HG03139 (cell line): ENCODE measurements at regions not wholly inside any gene's neighbourhood (a gene's known extent, or its start where the extent isn't known, plus 50 kb on each side); places are given as distances from the start of the nearest gene placed in this dataset.
"Not testable (repeated sequence)": the region's sequence is repeated elsewhere in the genome, so short reads cannot be mapped to it uniquely, and the experiment has no call there.

ENCODE experiments used
- ATAC-seq: cut with Tn5 transposase; IDR thresholded peaks from one replicate; pipeline ENCODE4 v1.9.1; 2021; ENCODE audit not compliant: unreplicated experiment

DNA sequence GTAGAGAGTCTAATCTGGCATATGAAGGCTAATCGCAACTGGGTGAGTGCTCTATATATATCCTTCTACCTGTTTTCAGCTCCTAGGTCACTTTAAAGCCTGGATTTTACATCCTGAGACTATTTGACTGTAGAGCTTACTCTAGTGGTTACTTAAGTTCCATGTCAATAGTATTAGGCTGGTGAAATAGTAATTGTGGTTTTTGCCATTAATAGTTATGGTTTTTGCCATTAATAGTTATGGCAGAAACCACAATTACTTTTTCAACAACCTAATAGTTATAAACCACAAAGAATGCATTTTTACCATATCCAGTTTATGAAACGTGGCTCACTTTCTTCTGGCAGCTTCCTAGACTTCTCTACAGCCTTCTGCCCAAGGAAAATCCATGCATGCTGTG is 263.1 kb upstream of the KIAA1217 start:
- ATAC-seq, result no peak

DNA sequence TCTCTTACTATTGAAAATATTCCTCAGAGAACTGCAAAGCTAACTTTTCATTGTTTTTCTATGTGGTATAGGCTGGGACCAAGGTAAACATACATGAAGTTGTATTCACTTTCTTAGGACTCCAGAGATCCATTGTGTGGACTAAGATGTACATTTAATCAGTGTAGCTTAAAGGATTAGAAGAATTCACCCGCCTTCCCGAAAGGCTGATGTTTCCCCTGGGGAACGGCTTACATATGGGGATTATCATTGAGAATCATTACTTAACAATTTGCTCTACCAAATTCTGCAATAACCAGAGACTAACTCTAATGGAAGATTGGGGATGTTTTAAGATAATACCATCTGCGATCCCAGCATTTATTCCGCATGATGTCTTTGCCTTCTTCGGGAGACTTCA is 257.1 kb upstream of the KIAA1217 start:
- ATAC-seq, result no peak

DNA sequence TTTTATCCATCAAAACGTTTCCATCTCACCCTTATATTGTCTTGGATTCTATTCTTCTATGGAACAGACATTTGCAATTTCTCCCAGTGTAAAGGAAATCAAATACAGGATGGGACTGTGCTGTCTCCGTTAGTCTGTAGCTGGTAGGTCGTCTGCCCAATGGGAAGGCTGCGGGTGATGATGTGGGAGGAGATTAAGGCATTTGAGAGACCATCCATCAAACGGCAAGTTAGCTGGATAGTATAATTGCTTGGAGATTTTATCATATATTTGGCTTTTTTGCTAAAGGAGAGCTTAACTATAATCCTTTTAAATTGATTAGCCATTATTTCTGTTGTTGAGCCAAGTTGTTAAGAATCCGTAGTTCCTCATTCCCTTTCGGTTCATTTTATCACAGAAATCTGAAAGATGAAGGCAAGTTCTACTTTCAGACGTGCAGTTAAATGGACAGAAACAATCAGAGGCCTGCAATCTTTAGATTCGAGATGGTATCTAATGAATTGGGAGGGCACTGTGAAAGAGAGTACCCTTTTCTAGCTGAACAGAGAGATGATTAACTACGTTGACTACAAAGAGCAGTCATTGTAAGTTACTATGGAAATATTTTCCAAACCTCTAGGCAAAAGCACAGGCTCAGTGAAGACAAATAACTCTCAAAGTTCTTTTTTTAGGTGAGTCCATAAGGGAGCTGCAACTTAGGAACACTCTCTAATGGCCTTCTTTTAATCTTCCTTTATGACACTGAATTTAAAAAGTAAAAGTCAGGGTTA is 253.3 kb upstream of the KIAA1217 start:
- ATAC-seq, result no peak

DNA sequence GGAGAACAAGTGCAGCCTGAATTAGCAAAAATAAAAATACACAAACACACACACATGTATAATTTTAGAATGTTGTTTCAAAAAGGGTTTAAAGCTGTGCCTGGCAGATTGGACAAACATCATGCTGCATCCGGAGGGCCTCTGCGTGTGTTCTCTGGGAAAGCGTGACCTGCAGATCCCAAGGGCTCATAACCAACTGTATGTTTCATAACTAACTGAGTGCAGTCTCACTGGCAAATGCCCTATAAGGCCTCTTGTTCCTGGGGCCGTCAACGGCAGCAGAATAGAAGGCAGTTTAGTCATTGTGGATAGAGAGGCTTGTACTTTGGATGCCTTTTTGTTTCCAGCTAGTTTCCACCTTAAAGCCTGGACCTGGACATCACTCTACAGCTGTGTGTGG is 243.8 kb upstream of the KIAA1217 start:
- ATAC-seq, result no peak

DNA sequence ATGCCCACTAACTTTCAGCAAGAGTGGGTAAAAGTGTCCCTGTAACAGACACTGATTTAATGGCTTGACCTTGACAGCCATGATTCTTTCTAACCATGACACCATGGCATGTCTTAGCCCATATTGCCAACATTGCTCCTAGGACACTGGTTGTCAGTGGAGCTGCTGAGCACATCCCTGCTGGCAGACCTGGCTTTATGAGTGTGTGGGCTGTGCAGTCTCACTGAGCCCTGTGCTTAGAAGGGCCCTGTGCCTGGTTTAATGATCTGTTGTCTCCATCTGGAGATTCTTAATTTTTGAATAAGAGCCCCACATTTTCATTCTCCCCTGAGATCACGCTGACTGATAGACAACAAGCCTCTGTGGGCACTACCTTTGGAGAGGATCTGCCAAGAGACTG is 243.1 kb upstream of the KIAA1217 start:
- ATAC-seq, result no peak

DNA sequence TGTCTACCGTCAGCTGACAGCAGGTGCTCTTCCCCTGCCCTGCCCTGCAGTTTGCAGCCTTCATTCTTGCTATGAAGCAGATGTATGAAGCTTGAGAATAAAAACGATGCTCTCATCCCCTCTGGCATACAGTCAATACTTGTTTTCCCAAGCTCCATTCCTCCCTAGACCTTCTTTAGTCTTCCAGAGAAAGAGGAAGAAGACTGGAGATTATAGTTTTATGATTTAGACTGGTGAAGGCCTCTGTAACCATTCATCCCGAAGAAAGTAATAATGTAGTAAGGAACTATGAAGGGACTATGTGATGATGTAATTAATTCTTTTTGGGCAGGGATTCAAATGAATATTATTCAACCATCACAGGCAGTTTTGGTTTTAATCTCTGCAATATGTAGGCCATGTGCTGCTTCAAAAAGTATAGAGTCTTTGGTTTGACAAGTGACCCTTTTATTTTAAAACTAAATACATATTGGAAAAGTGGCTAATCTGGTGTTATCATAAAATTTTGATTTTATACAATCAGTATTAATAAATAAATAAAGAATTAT is 242.4 kb upstream of the KIAA1217 start:
- ATAC-seq, result no peak

DNA sequence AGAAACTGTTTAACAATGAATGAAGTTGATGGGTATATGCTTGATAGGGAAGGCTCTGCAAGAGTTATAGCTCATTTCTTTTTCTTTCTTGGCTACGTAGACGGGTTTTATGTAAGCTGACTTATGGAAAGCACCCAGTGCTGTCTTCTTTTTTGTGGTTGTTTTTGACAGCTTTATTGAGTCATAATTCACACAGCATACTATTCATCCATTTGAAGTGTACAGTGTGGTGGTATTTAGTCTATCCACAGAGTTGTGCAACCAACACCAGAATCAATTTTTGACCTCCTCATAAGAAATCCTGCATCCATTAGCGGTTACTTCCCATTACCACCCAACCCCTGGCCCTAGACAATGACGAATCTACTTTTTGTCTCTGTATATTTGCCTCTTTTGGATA is 240.6 kb upstream of the KIAA1217 start:
- ATAC-seq, result no peak

DNA sequence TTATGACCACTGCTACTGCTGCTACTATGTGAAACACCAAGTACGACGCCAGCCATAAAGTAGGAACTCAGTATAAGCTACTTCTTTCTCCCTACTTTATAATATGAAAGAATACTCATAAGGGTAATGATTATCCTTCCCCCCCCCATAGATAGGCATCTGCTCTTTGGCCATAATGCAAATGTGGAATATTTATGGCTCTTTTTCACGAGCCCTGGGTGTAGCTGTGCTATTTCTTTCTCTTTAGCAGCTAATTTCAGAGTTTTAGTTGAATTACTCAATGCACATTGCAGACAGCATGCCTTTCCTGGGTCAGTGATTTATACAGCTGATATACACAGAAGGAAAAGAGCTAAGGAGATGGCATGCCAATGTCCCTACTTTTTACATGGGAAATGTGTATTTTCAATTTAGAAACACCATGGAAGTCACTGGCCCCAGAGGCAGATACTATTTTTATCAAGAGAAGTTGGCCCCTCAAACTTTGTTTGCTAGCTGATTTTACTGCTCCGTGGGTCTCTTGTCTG is 234.1 kb upstream of the KIAA1217 start:
- no peak for ATAC-seq

DNA sequence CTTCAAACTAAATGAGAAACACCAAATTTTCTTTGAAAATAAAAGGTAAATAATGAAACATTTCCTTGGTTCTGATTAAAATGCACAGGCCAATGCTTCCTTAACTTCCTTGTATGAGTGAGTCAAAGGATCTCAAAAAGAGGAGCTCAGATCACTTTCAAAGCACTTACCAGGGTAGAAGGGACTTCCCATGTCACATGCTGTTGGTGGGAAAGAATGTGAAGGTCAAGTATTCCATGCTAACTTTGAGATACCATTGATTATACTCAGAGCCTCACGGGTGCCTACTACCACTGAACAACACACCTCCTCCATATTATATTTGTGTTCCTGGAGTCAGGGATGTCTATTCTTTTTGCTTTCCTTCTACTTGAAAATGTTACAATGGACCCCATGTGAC is 233.5 kb upstream of the KIAA1217 start:
- ATAC-seq, result no peak

DNA sequence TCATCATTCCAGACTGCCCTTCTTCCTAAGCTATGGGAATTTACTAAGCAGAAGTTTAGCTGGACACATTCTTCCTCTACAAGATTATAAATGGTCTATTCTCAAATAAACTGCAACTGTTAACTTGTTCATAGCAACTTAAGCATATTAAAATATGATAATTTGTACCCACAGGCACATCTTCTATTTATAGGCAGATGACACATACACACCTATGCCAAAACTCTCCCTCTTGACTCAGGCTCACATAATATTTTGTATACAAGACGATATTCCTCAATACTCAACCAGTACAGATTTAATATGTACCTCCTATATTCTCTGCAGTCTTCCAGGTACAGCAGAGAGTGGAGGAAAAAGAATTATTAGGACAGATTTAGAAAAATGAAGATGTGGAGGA is 232.7 kb upstream of the KIAA1217 start:
- ATAC-seq, result no peak

DNA sequence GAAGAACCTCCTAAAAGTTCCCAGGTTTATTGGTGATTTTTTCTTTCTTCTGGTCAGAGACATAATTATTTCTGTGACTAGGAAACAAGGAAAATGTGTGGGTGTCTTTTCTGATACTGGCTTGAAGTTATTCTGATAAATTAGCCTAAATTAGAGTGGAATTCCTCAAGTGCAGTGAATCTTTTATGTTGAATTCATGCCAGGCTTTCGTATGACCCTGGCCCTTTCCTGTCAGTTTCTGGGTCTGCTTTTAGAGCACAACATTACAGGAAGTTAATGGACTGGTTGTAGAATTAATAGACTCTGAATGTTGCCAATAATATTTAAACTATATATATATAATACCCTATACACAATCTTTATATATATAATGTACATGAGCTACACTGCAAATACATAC is 230.6 kb upstream of the KIAA1217 start:
- ATAC-seq, result no peak

DNA sequence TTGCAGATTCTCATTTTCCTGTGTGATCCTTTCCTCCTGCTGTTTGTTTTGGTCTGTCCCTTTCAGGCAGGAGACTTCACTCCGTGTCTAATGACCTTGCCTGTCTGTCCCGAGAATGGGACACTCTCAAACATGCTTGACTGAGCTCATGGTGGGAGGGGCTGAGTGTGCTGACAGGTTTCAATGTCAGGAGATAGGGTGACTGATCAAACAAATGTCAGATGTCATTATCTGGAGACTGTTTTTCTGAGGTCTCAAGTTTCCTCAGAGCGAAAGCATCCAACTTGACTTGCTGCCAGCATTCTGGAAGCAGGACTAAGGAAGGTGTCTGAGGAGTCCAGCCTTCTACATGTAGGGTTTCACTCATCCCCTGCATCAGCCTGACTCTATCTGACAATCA is 228.8 kb upstream of the KIAA1217 start:
- ATAC-seq, result no peak

DNA sequence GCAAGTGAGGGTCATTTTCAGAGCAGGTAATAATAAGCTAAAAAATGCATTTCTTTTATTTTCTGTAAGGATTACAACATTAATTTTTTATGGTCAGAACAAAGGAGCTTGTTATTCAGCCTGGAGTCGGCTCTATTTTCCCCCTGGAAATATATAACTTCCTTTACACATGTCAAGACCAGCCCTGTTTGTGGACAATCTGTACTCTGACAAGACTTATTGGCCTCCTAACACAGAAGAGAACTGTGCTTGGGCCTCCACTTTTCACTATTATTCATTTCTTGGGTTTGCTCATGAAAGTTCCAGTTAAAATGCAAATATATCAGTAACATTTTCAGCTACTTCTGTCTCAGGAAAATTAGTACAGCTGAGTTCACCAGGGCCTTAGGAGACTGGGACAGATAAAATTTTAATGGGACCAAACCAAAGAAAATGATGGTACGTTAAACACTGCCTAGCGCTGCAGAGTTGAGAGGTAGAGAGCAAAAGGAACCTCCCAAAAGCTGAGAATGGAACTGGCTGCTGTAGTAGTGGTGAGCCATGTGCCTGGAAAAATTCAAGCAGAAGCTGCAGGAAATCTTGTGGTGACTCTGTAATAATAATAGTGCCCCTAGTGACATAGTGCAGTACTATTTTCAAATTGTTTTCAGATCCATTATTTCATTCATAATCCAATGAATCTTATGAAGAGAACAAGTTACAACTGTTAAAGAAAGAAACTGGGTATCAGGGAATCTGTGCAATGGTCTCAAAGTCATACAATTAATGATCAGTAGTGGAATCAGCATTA is 227.2 kb upstream of the KIAA1217 start:
- ATAC-seq, result no peak

DNA sequence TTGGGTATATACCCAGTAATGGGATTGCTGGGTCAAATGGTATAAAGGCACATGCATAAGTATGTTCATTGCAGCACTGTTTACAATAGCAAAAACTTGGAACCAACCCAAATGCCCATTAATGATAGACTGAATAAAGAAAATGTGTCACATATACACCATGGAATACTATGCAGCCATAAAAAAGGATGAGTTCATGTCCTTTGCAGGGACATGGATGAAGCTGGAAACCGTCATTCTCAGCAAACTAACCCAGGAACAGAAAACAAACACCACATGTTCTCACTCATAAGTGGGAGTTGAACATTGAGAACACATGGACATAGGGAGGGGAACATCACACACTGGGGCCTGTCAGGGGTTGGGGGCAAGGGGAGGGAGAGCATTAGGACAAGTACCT is 224.5 kb upstream of the KIAA1217 start:
- not testable (repeated sequence) for ATAC-seq

DNA sequence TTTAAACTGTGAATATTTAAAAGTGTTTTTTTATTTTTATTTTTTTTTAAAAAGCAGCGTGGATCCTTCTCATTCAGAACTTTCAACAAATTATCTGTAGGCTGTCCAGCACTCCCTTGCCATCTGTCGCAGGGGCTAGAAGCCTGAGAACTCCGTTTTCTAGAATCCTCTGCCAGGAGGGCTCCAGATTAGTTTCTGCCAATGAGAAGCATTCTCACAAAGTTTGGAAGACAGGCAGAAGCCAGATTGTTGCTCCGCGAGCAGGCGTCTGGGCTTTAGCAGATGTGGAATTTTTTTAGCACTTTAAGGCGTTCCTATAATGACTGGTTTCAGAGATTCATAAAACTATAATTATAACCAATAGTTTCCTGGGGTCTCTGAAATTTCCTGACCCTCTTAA is 220.9 kb upstream of the KIAA1217 start:
- no peak for ATAC-seq

DNA sequence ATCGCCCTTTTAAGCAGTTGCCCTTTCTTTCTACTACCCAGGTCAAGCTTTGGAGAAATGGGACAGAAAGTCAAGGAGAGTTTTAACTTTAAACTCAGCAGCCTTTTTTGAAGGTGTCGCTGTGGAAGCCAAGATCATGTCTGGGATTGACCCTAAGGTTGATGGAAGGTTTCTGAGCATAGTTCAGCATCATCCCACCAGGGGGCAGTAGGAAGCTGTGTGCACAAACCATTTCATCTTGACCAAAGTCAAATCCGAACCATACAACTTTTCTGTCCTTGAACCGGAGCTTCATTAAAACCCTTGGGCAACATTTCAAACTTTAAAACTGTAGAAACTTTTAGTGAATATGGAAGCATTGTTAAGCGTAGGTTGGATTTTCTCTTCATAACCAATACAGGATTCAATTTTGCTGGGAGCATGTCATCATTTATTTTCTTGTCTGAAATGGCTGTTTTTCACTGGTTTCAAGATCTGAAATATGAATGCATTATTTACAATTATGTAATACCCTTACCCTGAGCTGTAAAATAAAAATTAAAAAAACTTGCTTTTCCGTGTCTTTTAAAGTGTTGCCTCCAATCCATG is 214.4 kb upstream of the KIAA1217 start:
- ATAC-seq, result peak; percentile 77

DNA sequence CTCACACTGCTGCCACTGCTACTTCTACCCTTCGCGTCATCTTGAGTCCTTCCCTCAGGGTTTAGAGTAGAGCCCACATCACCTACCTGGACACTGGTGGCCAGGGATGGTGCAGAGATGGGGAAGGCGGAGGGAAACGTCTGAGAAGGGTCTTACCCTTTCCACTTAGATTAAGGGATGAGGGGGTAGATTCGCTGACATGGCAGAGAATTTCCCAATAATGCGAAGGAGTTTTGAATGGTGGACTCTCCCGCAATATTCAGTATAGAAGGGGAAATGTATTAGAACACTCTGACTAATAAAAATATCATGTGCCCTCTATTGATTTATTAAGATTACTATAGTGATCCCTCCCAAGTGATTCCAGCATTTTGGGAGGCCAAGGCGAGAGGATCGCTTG is 209.5 kb upstream of the KIAA1217 start:
- no peak for ATAC-seq

DNA sequence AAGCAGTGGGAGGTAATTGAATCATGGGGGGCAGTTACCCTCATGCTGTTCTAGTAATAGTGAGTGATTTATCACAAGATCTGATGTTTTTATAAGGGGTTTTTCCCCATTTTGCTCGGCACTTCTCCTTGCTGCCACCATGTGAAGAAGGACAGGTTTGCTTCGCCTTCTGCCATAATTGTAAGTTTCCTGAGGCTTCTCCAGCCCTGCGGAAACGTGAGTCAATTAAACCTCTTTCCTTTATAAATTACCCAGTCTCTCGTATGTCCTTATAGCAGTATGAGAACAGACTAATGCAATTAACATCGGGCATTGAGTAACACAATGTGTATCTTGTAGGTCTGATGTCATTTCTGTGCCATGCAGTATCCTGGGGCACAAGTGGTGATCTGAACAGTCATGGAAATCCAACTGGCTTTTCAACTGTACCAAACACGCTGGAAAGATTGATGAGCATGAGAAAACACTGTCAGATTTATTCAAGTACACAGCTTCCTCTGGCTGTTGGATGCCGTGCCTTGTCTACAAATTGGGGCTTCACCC is 208.6 kb upstream of the KIAA1217 start:
- no peak for ATAC-seq

DNA sequence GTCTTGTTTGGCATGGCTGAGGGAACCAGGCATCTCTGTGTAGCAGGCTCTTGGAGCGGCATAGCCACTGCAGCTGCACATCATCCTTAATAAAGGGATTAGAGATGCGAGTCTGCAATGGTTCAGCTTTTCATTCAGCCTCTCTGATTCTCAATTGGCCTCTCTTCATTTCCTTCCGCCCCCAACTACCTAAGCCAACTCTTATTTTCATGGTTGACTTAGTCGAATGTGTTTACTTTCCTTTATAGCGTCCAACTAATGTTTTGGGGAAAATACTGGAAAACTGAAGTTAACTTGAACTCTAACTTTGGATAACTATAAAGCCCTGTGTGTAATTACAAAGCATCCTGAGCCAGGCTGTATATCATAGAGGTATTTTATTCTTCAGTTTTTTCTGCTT is 202.2 kb upstream of the KIAA1217 start:
- no peak for ATAC-seq

DNA sequence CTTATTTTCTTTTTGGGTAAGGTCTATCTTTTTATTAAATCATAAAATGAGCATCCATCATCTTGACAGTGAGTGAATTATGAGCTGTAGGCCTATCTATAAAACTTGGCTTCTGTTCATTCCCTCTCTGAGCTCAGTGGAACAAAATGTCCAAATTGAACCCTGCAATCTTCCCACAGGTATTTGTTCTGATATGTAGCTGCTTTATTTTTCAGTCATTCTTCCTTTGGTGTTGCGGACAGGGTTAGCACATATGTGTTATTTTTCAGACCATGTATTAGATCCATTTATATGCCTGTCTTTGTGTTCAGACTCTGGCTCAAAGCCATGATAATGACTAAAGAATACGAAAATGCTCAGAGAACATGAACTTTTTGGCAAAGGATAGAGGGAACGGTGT is 201.6 kb upstream of the KIAA1217 start:
- no peak for ATAC-seq
